Epidermal melanocyte (primary cell): ENCODE measurements at regions not wholly inside any gene's neighbourhood (a gene's known extent, or its start where the extent isn't known, plus 50 kb on each side); places are given as distances from the start of the nearest gene placed in this dataset.

Source experiments
- DNase-seq: peaks from one replicate; pipeline ENCODE4 v3.0.0; 2011; ENCODE audit warnings: low spot score; ENCODE audit not compliant: insufficient read length

GRCh38 chr9:110048976-110049698, 158.8 kb downstream of the C9orf152 start:
- no peak for DNase-seq

GRCh38 chr9:110049699-110050450, 158.1 kb downstream of the C9orf152 start:
- DNase-seq, result no peak

- peak; percentile 56 for DNase-seq
Observed at GRCh38 chr9:110050925-110051355, 157.0 kb downstream of the C9orf152 start.

GRCh38 chr9:110056062-110056461, 151.9 kb downstream of the C9orf152 start:
- DNase-seq, result no peak

- no peak for DNase-seq
Observed at GRCh38 chr9:110058304-110058953, 149.5 kb downstream of the C9orf152 start.

- DNase-seq, result no peak
Observed at GRCh38 chr9:110059461-110059860, 148.5 kb downstream of the C9orf152 start.

GRCh38 chr9:110064803-110065202, 143.2 kb downstream of the C9orf152 start:
- DNase-seq, result no peak

GRCh38 chr9:110065532-110065931, 142.4 kb downstream of the C9orf152 start:
- DNase-seq, result no peak

- no peak for DNase-seq
Observed at GRCh38 chr9:110066929-110067716, 140.8 kb downstream of the C9orf152 start.

GRCh38 chr9:110068212-110068611, 139.7 kb downstream of the C9orf152 start:
- no peak for DNase-seq

GRCh38 chr9:110069326-110070248, 138.4 kb downstream of the C9orf152 start:
- no peak for DNase-seq

- DNase-seq, result no peak
Observed at GRCh38 chr9:110072597-110073355, 135.2 kb downstream of the C9orf152 start.

GRCh38 chr9:110073356-110073905, 134.5 kb downstream of the C9orf152 start:
- no peak for DNase-seq

- DNase-seq, result no peak
Observed at GRCh38 chr9:110076894-110077725, 130.8 kb downstream of the C9orf152 start.

- DNase-seq, result no peak
Observed at GRCh38 chr9:110077925-110078324, 130.0 kb downstream of the C9orf152 start.

GRCh38 chr9:110078604-110079003, 129.4 kb downstream of the C9orf152 start:
- DNase-seq, result no peak

GRCh38 chr9:110081395-110081794, 126.6 kb downstream of the C9orf152 start:
- DNase-seq, result no peak

GRCh38 chr9:110083866-110084265, 124.1 kb downstream of the C9orf152 start:
- no peak for DNase-seq
